ENCODE measurements at regions not wholly inside any gene's neighbourhood (a gene's known extent, or its start where the extent isn't known, plus 50 kb on each side); places are given as distances from the start of the nearest gene placed in this dataset.

- TF ChIP-seq POLR2A (IDR thresholded peaks at IDR 0.05; ENCODE audit: low read length) (no peak), GATA1 (IDR thresholded peaks at IDR 0.05; ENCODE audit: low read depth, low read length) (no peak)
These were observed 184.9 kb upstream of the MIR17HG start for GRCh38 chr13:91162589-91162988.

Data from erythroblast (primary cell).